A549 (cell line): ENCODE measurements at regions not wholly inside any gene's neighbourhood (a gene's known extent, or its start where the extent isn't known, plus 50 kb on each side); places are given as distances from the start of the nearest gene placed in this dataset.

Source experiments
- ATAC-seq, 2 experiments: fragments of 200-7000 bp in 1 of 2; fragments of >200 bp in 1 of 2; cut with Nextera tagmentation in 1 of 2; cut with Tn5 transposase in 1 of 2; 3 replicates each; pipeline versions ENCODE4 v1.8.0 to v1.9.1; 2018 to 2020; ENCODE audit warnings: mild to moderate bottlenecking in 1 of 2, moderate library complexity in 1 of 2
- CTCF ChIA-PET: fragments of 300-600 bp; sonication (Branson Sonifier 250); formaldehyde crosslinking; extraction: SDS; loops from one replicate; lab custom pipeline; 2021; ENCODE audit warnings: antibody characterized with exemption, inconsistent platforms; lab: Yijun Ruan, JAX
- POLR2A ChIA-PET: fragments of 350-600 bp; formaldehyde crosslinking; extraction: SDS; loops from one replicate; lab custom pipeline; 2021; ENCODE audit warnings: antibody characterized with exemption, inconsistent platforms; lab: Yijun Ruan, JAX
- DNase-seq, 2 experiments: peaks; one replicate each; pipeline versions ENCODE4 v3.0.0 to v3.0.0-alpha.2; 2011 to 2016; ENCODE audit warnings: low read depth in 1 of 2, low spot score in 1 of 2
- FAIRE-seq: peaks from 2 replicates; lab custom pipeline; 2011; peaks lifted over from hg19 to GRCh38; lab: Jason Lieb, UNC
- H3K27ac ChIP-seq, 2 experiments: fragments of >200 bp; sonication (Bioruptor Twin); formaldehyde crosslinking; 3 replicates each; pipeline ENCODE4 v1.5.1; 2016 to 2017
- H3K4me1 ChIP-seq: fragments of >200 bp; sonication (Bioruptor Twin); formaldehyde crosslinking; 3 replicates; pipeline ENCODE4 v1.6.1; 2016
- H3K4me2 ChIP-seq: fragments of >200 bp; sonication (Bioruptor Twin); formaldehyde crosslinking; 3 replicates; pipeline ENCODE4 v1.6.1; 2016
- H3K4me3 ChIP-seq: fragments of >200 bp; sonication (Bioruptor Twin); formaldehyde crosslinking; 3 replicates; pipeline ENCODE4 v1.5.1; 2016
- H3K9me3 ChIP-seq: fragments of >200 bp; sonication (Bioruptor Twin); formaldehyde crosslinking; 3 replicates; pipeline ENCODE4 v1.6.1; 2016
- ATOH8 ChIP-seq: fragments of 250-450 bp; sonication (Bioruptor Pico); IDR thresholded peaks from 2 replicates; pipeline ENCODE4 v1.5.0; 2020; ENCODE audit warnings: low read depth, mild to moderate bottlenecking, moderate library complexity
- BHLHE40 ChIP-seq: IDR thresholded peaks from 2 replicates; pipeline ENCODE4 v1.6.1; 2012; ENCODE audit warnings: low read depth, low read length, inconsistent platforms
- E2F6 ChIP-seq: IDR thresholded peaks from 2 replicates; pipeline ENCODE4 v1.6.1; 2012; ENCODE audit warnings: low read depth, borderline replicate concordance
- EHF ChIP-seq: fragments of 250-450 bp; sonication (Bioruptor Pico); IDR thresholded peaks from 2 replicates; pipeline ENCODE4 v1.5.0; 2020; ENCODE audit warnings: mild to moderate bottlenecking
- EHMT2 ChIP-seq: fragments of 200-600 bp; sonication (generic); IDR thresholded peaks from 2 replicates; pipeline ENCODE4 v1.6.1; 2016; ENCODE audit warnings: antibody characterized with exemption, low read depth, mild to moderate bottlenecking, moderate library complexity
- FOSL2 ChIP-seq, 2 experiments: fragments of 450-650 bp in 1 of 2; fragments of >200 bp in 1 of 2; sonication (Bioruptor Twin) in 1 of 2; formaldehyde crosslinking; IDR thresholded peaks; 2 replicates each; pipeline versions ENCODE4 v1.5.0 to v1.6.1; 2016 to 2020; ENCODE audit warnings: mild to moderate bottlenecking in 1 of 2, moderate library complexity in 1 of 2
- FOXS1 ChIP-seq: fragments of 250-450 bp; sonication (Bioruptor Pico); IDR thresholded peaks from 2 replicates; pipeline ENCODE4 v1.5.0; 2020; ENCODE audit warnings: mild to moderate bottlenecking, moderate library complexity
- HEYL ChIP-seq: fragments of 250-450 bp; sonication (Bioruptor Pico); IDR thresholded peaks from 2 replicates; pipeline ENCODE4 v1.8.0; 2021; ENCODE audit warnings: mild to moderate bottlenecking, moderate library complexity
- JUN ChIP-seq, 2 experiments: fragments of >200 bp; sonication (Bioruptor Twin); formaldehyde crosslinking; IDR thresholded peaks; 2 replicates in 1 of 2; 3 replicates in 1 of 2; pipeline ENCODE4 v1.6.1; 2016 to 2017
- JUNB ChIP-seq: fragments of >200 bp; sonication (Bioruptor Twin); formaldehyde crosslinking; IDR thresholded peaks from 2 replicates; pipeline ENCODE4 v1.6.1; 2016
- KDM1A ChIP-seq: fragments of 200-600 bp; sonication (generic); IDR thresholded peaks from 2 replicates; pipeline ENCODE4 v1.6.1; 2016; ENCODE audit warnings: low read depth, mild to moderate bottlenecking
- MAFK ChIP-seq: fragments of 450-650 bp; IDR thresholded peaks from 2 replicates; pipeline ENCODE4 v1.6.1; 2014; ENCODE audit not compliant: partially characterized antibody
- MAX ChIP-seq: IDR thresholded peaks from 2 replicates; pipeline ENCODE4 v1.6.1; 2012
- MAZ ChIP-seq: fragments of 150-350 bp; IDR thresholded peaks from 2 replicates; pipeline ENCODE4 v1.6.1; 2014; ENCODE audit warnings: antibody characterized with exemption, low read depth, low read length, borderline replicate concordance
- NPAS2 ChIP-seq: fragments of 250-450 bp; sonication (Bioruptor Pico); IDR thresholded peaks from 2 replicates; pipeline ENCODE4 v1.8.0; 2022; ENCODE audit warnings: mild to moderate bottlenecking, moderate library complexity, borderline replicate concordance
- PHF8 ChIP-seq: fragments of 200-600 bp; sonication (generic); IDR thresholded peaks from 2 replicates; pipeline ENCODE4 v1.6.1; 2016; ENCODE audit warnings: low read depth, mild to moderate bottlenecking, antibody characterized with exemption, moderate library complexity, borderline replicate concordance
- POLR2A ChIP-seq: IDR thresholded peaks from 2 replicates; pipeline ENCODE4 v1.6.1; 2012; ENCODE audit warnings: mild to moderate bottlenecking, low read length
- RAD21 ChIP-seq, 2 experiments: fragments of >200 bp in 1 of 2; sonication (Bioruptor Twin) in 1 of 2; formaldehyde crosslinking in 1 of 2; IDR thresholded peaks in 1 of 2; conservative IDR thresholded peaks in 1 of 2; 2 replicates in 1 of 2; 3 replicates in 1 of 2; pipeline ENCODE4 v1.6.1; 2012 to 2018; ENCODE audit warnings: inconsistent platforms in 1 of 2
- RFX5 ChIP-seq: fragments of 450-650 bp; IDR thresholded peaks from 2 replicates; pipeline ENCODE4 v1.7.1; 2014; ENCODE audit warnings: antibody characterized with exemption, mild to moderate bottlenecking, moderate library complexity
- SREBF2 ChIP-seq: fragments of 450-650 bp; IDR thresholded peaks from 2 replicates; pipeline ENCODE4 v1.6.1; 2014; ENCODE audit warnings: mild to moderate bottlenecking, moderate library complexity
- TFCP2L1 ChIP-seq: fragments of 250-450 bp; sonication (Bioruptor Pico); IDR thresholded peaks from 2 replicates; pipeline ENCODE4 v1.5.0; 2021; ENCODE audit warnings: mild to moderate bottlenecking
- WGBS: methylation state at CpG from one replicate; pipeline ENCODE4 v1.1.6; 2017; ENCODE audit errors: missing lambda C conversion rate; 5-methylcytosine and 5-hydroxymethylcytosine counted together
- TF ChIP-seq, protein P1 (sequence below): fragments of >200 bp; sonication (Bioruptor Twin); formaldehyde crosslinking; IDR thresholded peaks from 3 replicates; pipeline ENCODE4 v1.5.1; 2016

- ATAC-seq (no peak), DNase-seq (no peak), FAIRE-seq (no peak)
- peak; percentile 74 for TF ChIP-seq MAFK
- no peak for TF ChIP-seq E2F6
- H3K4me3 ChIP-seq: no peak overlapping the region
- 59% methylated on average over 3 of the region's 3 CpGs for WGBS
- POLR2A ChIA-PET: no interaction called here
- no peaks in the 10 kb centered on the region for H3K4me1 ChIP-seq
- CTCF ChIA-PET: interaction anchor here (0.6 kb wide), 1 partner anchor 1153 kb away, joined by 3 read pairs; no protein-coding TSS in a partner anchor
- no peak overlapping the region for H3K4me2 ChIP-seq
- H3K27ac ChIP-seq: no peak overlapping the region
- no peaks in the 10 kb centered on the region for H3K9me3 ChIP-seq
These were observed 139.0 kb upstream of the GUCY1A2 start for GRCh38 chr11:107157146-107157808.

- no peaks in the 10 kb centered on the region for H3K9me3 ChIP-seq
- FAIRE-seq: no peak
- POLR2A ChIA-PET: no interaction called here
- TF ChIP-seq JUNB (no peak), MAZ (no peak), TFCP2L1 (no peak), PHF8 (no peak)
- TF ChIP-seq, all 56 proteins: peak for 0
- ATAC-seq (no peak), DNase-seq (no peak)
- CTCF ChIA-PET: no interaction called here
- Histone ChIP-seq H3K4me2 (no peak overlapping the region), H3K4me3 (no peak overlapping the region), H3K4me1 (no peaks in the 10 kb centered on the region), H3K27ac (no peak overlapping the region)
These were observed 133.3 kb upstream of the GUCY1A2 start for GRCh38 chr11:107151579-107151978.

GRCh38 chr11:107151158-107151557, 132.9 kb upstream of the GUCY1A2 start:
- FAIRE-seq (no peak), DNase-seq (no peak), ATAC-seq (no peak)
- ChIA-PET CTCF (no interaction called here), POLR2A (no interaction called here)
- H3K4me1 ChIP-seq: no peaks in the 10 kb centered on the region
- 18% methylated on average over 2 of the region's 2 CpGs for WGBS
- no peak overlapping the region for H3K27ac ChIP-seq
- H3K4me2 ChIP-seq: no peak overlapping the region
- H3K9me3 ChIP-seq: no peaks in the 10 kb centered on the region
- no peak overlapping the region for H3K4me3 ChIP-seq
- TF ChIP-seq KDM1A: no peak
- TF ChIP-seq MAFK: no peak
- TF ChIP-seq FOXS1 (CRISPR knock-in tag): no peak
- TF ChIP-seq RFX5: no peak
- no peak for TF ChIP-seq NPAS2 (CRISPR knock-in tag)
- TF ChIP-seq MAZ: no peak
- no peak for TF ChIP-seq ATOH8 (CRISPR knock-in tag)
- TF ChIP-seq HEYL (CRISPR knock-in tag): no peak
- TF ChIP-seq FOSL2 (IDR thresholded peaks at IDR 0.05): no peak
- TF ChIP-seq FOSL2 (CRISPR knock-in tag; IDR thresholded peaks at IDR 0.05): no peak
- no peak for TF ChIP-seq POLR2A
- no peak for TF ChIP-seq JUN (IDR thresholded peaks at IDR 0.05)
- no peak for TF ChIP-seq BHLHE40
- no peak for TF ChIP-seq RAD21 (conservative IDR thresholded peaks at IDR 0.05 in 1 of 2, IDR thresholded peaks at IDR 0.05 in 1 of 2)
- no peak for TF ChIP-seq MAX
- TF ChIP-seq EHMT2: no peak

DNA sequence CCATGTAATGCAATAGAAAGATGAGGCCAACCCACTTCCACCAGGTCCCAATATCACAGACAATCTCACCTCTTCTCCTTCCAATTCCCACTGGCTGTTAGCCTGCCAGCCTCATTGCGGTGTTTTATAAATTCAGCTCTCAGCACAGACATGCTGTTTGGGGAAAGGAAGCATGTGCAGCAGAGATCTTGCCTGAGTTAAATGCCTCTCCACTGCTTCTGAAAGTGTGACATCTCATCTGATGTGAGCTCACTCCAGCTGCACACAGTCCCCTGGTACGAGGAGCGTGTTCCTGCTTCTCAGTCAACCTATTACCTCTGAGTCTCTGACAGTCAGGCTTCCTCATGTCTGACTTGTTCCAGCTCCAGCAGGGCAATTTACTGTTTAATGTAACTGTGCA, 122.7 kb upstream of the GUCY1A2 start:
- no peak for TF ChIP-seq SREBF2
- no peak for TF ChIP-seq E2F6
- TF ChIP-seq MAFK: no peak
- TF ChIP-seq EHF (CRISPR knock-in tag): no peak
- TF ChIP-seq, protein P1, sequence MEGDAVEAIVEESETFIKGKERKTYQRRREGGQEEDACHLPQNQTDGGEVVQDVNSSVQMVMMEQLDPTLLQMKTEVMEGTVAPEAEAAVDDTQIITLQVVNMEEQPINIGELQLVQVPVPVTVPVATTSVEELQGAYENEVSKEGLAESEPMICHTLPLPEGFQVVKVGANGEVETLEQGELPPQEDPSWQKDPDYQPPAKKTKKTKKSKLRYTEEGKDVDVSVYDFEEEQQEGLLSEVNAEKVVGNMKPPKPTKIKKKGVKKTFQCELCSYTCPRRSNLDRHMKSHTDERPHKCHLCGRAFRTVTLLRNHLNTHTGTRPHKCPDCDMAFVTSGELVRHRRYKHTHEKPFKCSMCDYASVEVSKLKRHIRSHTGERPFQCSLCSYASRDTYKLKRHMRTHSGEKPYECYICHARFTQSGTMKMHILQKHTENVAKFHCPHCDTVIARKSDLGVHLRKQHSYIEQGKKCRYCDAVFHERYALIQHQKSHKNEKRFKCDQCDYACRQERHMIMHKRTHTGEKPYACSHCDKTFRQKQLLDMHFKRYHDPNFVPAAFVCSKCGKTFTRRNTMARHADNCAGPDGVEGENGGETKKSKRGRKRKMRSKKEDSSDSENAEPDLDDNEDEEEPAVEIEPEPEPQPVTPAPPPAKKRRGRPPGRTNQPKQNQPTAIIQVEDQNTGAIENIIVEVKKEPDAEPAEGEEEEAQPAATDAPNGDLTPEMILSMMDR: no peak
- TF ChIP-seq NPAS2 (CRISPR knock-in tag): no peak
- no peak overlapping the region for H3K4me2 ChIP-seq
- no peaks in the 10 kb centered on the region for H3K9me3 ChIP-seq
- ATAC-seq: no peak
- H3K4me3 ChIP-seq: no peak overlapping the region
- ChIA-PET POLR2A (no interaction called here), CTCF (no interaction called here)
- H3K4me1 ChIP-seq: no peaks in the 10 kb centered on the region
- FAIRE-seq: no peak
- 61% methylated on average over 3 of the region's 3 CpGs for WGBS
- DNase-seq: no peak
- H3K27ac ChIP-seq: no peak overlapping the region
